ENCODE measurements at regions not wholly inside any gene's neighbourhood (a gene's known extent, or its start where the extent isn't known, plus 50 kb on each side); places are given as distances from the start of the nearest gene placed in this dataset.

DNA sequence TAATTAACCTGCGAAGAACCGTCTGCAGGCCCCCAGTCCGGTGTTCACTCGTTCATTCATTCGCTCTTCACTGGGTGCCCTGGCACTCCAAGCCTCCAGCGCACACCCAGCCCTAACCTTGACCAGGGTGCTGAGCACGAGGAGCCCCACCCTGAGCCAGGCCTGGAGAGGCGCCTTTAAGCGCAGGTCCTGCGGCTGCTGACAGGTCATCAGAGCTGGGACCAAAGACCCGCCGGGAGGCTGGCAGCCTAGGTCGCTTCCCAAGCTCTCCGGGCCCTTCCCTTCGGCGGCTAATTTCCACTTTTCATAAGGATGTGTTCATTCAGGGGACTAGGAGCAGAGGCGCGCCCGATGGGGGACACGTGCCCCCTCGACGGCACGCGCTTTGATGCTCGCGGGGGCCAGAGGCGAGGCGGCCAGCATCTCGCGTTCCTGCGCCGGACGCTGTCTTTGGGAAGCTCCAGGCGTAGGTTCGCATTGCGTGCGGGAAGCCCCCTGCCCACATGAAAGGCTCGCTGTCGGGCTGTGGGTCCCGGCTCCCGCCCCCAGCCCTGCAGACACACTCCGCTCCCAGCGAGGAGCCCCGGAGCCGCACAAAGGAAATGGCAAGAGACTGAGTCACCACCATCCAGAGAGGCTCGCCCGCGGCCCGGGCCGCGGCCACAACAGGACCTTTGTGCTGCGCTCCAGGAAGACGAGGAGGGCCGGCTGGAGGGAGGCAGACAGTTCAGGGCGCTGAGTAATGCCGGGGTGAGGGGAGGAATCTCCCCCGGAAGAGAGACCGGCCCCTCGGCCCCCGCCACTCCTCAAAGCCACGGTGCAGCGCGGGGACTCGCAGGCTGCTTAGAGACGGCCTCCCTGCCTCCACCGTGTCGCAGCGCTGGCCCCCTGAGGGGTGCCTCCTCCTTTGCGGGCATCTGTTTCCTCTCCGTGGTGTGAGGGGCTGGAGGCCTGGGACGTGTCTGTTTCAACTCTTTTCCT, 266.4 kb upstream of the HES1 start (continued):
- TF ChIP-seq, protein P1, sequence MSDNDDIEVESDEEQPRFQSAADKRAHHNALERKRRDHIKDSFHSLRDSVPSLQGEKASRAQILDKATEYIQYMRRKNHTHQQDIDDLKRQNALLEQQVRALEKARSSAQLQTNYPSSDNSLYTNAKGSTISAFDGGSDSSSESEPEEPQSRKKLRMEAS (IDR thresholded peaks at IDR 0.05) = peak; percentile 95
- TF ChIP-seq JUN (IDR thresholded peaks at IDR 0.05; ENCODE audit: low read depth, low read length) (no peak), SIRT6 (IDR thresholded peaks at IDR 0.05; ENCODE audit: low read length) (no peak), JUND (IDR thresholded peaks at IDR 0.05; ENCODE audit: low read length) (peak; percentile 77), BACH1 (IDR thresholded peaks at IDR 0.05; ENCODE audit: low read length) (no peak), BCL11A (IDR thresholded peaks at IDR 0.05; ENCODE audit: low read depth in 2 of 2, low read length in 2 of 2) (no peak), RFX5 (IDR thresholded peaks at IDR 0.05; ENCODE audit: borderline replicate concordance, low read depth, low read length) (no peak), POLR2AphosphoS5 (IDR thresholded peaks at IDR 0.05; ENCODE audit: low read depth, low read length) (no peak), POU5F1 (IDR thresholded peaks at IDR 0.05; ENCODE audit: low read depth, low read length) (no peak), TBP (IDR thresholded peaks at IDR 0.05; ENCODE audit: low read depth, low read length) (no peak), SP2 (IDR thresholded peaks at IDR 0.05; ENCODE audit: low read length) (no peak), KDM4A (IDR thresholded peaks at IDR 0.05; ENCODE audit: low read depth, low read length, severe bottlenecking) (peak; percentile 28), SIN3A (conservative IDR thresholded peaks at IDR 0.05 in 1 of 2, IDR thresholded peaks at IDR 0.05 in 1 of 2; ENCODE audit: low read depth in 1 of 2, low read length in 2 of 2) (no peak), TCF12 (IDR thresholded peaks at IDR 0.05; ENCODE audit: low read depth, low read length) (no peak), CHD1 (IDR thresholded peaks at IDR 0.05; ENCODE audit: low read depth, low read length) (no peak), YY1 (IDR thresholded peaks at IDR 0.05; ENCODE audit: low read depth, low read length) (no peak), NRF1 (IDR thresholded peaks at IDR 0.05; ENCODE audit: low read depth, low read length) (no peak), TEAD4 (IDR thresholded peaks at IDR 0.05; ENCODE audit: low read depth, low read length) (no peak), RXRA (IDR thresholded peaks at IDR 0.05; ENCODE audit: insufficient read depth, low read depth, low read length) (no peak), BRCA1 (IDR thresholded peaks at IDR 0.05; ENCODE audit: low read depth, low read length) (no peak), TAF1 (IDR thresholded peaks at IDR 0.05; ENCODE audit: low read depth, low read length) (no peak)
- TF ChIP-seq, protein P2, sequence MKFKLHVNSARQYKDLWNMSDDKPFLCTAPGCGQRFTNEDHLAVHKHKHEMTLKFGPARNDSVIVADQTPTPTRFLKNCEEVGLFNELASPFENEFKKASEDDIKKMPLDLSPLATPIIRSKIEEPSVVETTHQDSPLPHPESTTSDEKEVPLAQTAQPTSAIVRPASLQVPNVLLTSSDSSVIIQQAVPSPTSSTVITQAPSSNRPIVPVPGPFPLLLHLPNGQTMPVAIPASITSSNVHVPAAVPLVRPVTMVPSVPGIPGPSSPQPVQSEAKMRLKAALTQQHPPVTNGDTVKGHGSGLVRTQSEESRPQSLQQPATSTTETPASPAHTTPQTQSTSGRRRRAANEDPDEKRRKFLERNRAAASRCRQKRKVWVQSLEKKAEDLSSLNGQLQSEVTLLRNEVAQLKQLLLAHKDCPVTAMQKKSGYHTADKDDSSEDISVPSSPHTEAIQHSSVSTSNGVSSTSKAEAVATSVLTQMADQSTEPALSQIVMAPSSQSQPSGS (IDR thresholded peaks at IDR 0.05; ENCODE audit: low read length) = no peak
- TF ChIP-seq, protein P3, sequence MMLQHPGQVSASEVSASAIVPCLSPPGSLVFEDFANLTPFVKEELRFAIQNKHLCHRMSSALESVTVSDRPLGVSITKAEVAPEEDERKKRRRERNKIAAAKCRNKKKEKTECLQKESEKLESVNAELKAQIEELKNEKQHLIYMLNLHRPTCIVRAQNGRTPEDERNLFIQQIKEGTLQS (IDR thresholded peaks at IDR 0.05; ENCODE audit: insufficient read depth, low read depth, low read length) = no peak

All from H1 (cell line).